LNCAP (cell line): ENCODE measurements at regions not wholly inside any gene's neighbourhood (a gene's known extent, or its start where the extent isn't known, plus 50 kb on each side); places are given as distances from the start of the nearest gene placed in this dataset.

ENCODE experiments used
- TF ChIP-seq, protein P1 (sequence below): fragments of 450-650 bp; IDR thresholded peaks from 2 replicates; pipeline ENCODE4 v1.5.1; 2017; ENCODE audit warnings: mild to moderate bottlenecking

DNA sequence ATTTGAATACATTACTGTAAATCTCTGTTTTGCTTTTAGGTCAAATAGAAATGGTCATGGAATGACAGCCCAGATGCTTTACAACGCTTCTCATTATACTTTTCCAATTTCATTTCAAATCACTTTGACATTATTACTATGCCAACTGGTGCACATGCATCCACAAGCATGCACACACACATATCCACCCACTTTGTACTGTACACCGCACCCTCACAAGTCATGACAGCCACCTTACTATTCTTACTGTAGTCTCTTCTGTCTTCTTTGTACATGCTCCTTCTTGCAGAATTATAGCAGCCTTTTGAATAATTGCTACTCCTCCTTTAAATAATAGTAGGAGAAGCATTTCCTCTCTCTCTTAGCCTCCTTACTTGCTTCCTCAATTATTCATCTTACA is 1361.4 kb downstream of the ROBO1 start:
- TF ChIP-seq, protein P1, sequence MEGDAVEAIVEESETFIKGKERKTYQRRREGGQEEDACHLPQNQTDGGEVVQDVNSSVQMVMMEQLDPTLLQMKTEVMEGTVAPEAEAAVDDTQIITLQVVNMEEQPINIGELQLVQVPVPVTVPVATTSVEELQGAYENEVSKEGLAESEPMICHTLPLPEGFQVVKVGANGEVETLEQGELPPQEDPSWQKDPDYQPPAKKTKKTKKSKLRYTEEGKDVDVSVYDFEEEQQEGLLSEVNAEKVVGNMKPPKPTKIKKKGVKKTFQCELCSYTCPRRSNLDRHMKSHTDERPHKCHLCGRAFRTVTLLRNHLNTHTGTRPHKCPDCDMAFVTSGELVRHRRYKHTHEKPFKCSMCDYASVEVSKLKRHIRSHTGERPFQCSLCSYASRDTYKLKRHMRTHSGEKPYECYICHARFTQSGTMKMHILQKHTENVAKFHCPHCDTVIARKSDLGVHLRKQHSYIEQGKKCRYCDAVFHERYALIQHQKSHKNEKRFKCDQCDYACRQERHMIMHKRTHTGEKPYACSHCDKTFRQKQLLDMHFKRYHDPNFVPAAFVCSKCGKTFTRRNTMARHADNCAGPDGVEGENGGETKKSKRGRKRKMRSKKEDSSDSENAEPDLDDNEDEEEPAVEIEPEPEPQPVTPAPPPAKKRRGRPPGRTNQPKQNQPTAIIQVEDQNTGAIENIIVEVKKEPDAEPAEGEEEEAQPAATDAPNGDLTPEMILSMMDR, result no peak

DNA sequence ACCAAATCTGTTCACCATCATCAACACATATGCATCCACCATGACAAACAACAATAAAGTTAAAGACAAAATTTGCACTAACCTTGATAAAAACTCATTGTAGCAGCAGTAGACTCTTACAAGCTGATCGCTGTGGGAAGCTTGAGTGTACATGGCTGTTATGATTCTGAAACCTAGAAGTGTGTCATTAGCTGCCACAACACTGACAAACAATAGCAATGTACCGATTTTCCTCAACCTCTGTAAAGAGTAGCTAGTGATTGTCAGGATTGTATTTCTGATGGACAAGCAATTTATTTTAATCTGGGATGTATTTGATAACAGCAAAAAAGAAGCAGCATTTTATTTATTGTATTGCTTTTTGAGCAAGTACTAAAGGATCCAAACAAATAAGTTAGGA is 1357.7 kb downstream of the ROBO1 start:
- TF ChIP-seq, protein P1, result no peak

GRCh38 chr3:78414261-78414660 is 1353.5 kb downstream of the ROBO1 start:
- TF ChIP-seq, protein P1, result no peak

GRCh38 chr3:78420611-78421010 is 1347.2 kb downstream of the ROBO1 start:
- TF ChIP-seq, protein P1, result no peak

DNA sequence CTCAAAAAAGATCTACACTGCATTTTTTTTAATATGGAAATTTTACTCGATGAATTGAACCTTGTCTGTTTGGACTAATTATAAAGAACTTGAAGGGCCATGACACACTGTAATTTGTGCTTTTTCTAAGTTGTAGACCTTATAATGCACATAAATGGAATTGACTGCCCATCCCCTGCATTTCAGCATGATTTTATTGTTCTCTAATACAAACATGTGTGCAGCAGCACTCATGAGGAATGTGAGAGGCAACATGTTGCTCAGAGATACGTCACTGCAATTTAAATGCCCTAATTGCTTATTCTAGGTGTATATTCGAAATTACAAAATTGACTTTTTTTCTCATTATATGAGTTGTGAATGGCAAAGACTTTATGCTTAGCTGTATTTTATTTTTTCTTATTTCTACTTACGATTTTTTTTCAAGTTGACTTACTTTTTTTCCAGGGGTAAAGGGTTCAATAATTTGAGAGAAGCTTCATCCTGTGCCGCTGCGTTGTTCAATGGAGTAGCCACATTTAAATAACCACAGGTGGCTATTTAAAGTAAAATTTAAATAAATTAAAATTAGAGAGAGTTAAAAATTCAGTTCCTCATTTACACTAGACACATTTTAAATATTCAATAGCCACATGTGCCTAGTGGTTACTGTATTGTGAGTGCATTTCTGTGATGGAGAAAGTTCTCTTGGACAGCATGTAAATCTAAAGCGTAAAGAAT is 1346.4 kb downstream of the ROBO1 start:
- TF ChIP-seq, protein P1, result no peak

DNA sequence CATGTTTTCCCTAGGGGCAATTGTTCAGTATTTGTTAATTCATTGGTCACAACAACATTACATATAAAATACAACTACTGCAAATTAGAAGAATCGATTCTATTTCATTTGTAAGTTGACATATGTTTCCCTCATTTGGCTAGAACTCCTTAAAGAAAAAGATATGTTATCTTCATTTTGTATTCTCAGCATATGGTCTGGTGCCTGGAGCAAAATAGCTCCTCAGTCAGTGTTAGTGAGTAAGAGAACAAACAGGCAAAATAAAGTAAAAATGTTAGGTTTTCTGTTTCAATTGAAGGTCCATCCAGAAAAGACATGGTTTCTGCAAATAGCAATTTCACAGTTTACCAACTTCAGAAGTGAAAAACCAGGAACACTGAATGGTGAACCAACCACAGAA is 1343.1 kb downstream of the ROBO1 start:
- TF ChIP-seq, protein P1, result no peak

GRCh38 chr3:78426454-78426853 is 1341.3 kb downstream of the ROBO1 start:
- TF ChIP-seq, protein P1, result no peak

DNA sequence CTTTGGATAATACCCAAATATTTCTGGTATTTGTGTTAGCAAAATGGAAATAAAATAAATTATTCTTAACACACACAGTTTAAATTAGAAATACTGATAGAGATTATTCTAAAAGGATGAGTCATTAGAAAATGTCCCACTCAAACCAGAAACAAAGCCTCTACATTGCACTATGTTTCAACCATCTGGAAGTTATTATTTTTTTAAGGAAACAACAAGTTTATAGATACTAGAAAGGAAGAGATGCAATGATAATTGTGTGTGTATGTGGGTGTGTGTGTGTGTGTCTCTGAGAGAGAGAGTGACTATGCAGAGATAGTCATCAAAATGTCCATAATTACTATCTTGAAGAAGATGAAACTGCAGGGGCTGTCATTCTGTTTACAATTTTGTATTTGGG is 1340.5 kb downstream of the ROBO1 start:
- TF ChIP-seq, protein P1, result no peak
